Esophagus squamous epithelium (tissue), 4 donors: ENCODE measurements at regions not wholly inside any gene's neighbourhood (a gene's known extent, or its start where the extent isn't known, plus 50 kb on each side); places are given as distances from the start of the nearest gene placed in this dataset.

Source experiments
- POLR2A ChIP-seq, 4 donors: fragments of 450-650 bp; IDR thresholded peaks; one replicate each; pipeline ENCODE4 v1.6.1; 2017; ENCODE audit warnings: antibody characterized with exemption in 4 of 4, mild to moderate bottlenecking in 4 of 4, moderate library complexity in 3 of 4
- TF ChIP-seq, protein P1 (sequence below), 6 experiments: fragments of 450-650 bp in 4 of 6; fragments of 200-600 bp in 2 of 6; sonication (generic) in 2 of 6; IDR thresholded peaks; one replicate each; pipeline ENCODE4 v1.5.1; 2016 to 2019; ENCODE audit warnings: antibody characterized with exemption in 6 of 6, mild to moderate bottlenecking in 4 of 6, moderate library complexity in 4 of 6

DNA sequence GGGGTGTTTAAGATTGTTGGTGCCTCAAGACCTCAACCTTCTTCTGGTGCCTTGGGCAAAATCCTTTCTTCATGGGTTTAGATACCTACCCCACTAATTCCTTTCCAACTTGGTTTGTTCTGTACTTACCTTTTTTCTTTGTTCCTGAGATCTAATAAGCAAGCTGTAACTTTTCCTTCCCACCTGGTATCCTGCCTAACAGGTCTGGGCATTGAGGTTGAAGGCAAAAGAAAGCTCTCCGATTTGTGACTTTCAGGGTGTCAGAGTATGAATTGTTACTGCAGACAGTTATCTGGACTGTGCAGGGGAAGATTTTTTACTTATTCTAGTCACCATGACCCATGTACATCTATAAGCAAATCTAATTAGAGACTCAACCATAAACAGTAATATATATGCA lies 162.6 kb upstream of the DMRT1 start:
- TF ChIP-seq, protein P1, sequence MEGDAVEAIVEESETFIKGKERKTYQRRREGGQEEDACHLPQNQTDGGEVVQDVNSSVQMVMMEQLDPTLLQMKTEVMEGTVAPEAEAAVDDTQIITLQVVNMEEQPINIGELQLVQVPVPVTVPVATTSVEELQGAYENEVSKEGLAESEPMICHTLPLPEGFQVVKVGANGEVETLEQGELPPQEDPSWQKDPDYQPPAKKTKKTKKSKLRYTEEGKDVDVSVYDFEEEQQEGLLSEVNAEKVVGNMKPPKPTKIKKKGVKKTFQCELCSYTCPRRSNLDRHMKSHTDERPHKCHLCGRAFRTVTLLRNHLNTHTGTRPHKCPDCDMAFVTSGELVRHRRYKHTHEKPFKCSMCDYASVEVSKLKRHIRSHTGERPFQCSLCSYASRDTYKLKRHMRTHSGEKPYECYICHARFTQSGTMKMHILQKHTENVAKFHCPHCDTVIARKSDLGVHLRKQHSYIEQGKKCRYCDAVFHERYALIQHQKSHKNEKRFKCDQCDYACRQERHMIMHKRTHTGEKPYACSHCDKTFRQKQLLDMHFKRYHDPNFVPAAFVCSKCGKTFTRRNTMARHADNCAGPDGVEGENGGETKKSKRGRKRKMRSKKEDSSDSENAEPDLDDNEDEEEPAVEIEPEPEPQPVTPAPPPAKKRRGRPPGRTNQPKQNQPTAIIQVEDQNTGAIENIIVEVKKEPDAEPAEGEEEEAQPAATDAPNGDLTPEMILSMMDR (IDR thresholded peaks at IDR 0.05), result no peak
- TF ChIP-seq POLR2A (IDR thresholded peaks at IDR 0.05), result no peak
